NCI-H2171 treated with DMSO at 0.1 percent for 48 hours (cell line): ENCODE measurements at regions not wholly inside any gene's neighbourhood (a gene's known extent, or its start where the extent isn't known, plus 50 kb on each side); places are given as distances from the start of the nearest gene placed in this dataset.
"Not testable (repeated sequence)": the region's sequence is repeated elsewhere in the genome, so short reads cannot be mapped to it uniquely, and the experiment has no call there.

Experiments
- DNase-seq: peaks from one replicate; lab custom pipeline; 2025; lab: John Stamatoyannopoulos, UW

DNA sequence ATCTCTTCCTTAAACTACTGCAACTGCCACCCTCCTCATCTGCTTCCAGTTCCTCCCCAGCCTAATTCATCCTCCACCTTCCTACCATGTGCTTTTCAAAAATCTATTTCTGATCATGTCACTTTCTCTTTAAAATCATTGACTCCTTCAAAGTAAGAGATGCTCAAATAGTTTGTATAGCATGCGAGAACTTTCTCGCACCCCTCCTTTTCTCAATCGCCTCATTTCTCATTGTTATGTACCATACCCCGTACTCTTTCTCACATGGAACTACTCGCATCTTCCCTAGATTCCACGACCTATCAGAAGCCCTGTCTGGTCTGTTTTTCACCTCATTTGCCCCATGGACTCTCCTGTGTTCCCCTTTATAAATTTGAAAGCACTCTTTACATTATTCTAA lies 238.2 kb downstream of the NRIP1 start:
- DNase-seq: no peak

DNA sequence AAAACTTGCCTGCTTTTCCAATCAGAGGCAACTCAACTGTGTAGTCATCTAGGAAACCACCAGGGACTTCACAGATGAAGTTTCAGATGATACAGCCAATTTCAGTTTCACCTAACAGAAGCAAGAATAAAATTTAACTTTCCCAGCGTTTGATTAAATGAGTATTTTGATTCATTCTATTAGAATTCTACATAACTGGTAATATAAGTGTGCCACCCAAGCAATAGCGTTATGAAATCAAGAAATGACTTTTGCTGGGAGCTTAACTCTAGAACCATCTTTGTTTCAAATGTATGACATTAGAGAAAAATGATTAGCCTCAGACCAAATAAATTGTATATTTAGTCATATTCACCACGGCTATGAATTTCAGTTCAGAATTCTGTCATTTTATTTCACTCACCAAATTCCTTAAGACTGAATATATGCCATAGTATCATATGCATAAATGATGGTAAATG lies 239.3 kb downstream of the NRIP1 start:
- DNase-seq: no peak

- DNase-seq: no peak
Measured at GRCh38 chr21:14824126-14824525, 240.7 kb downstream of the NRIP1 start.

GRCh38 chr21:14817311-14817710 lies 247.5 kb downstream of the NRIP1 start:
- DNase-seq: no peak

- no peak for DNase-seq
Measured at GRCh38 chr21:14814991-14815390, 249.8 kb downstream of the NRIP1 start.

GRCh38 chr21:14814282-14814681 lies 250.5 kb downstream of the NRIP1 start:
- DNase-seq: no peak

- not testable (repeated sequence) for DNase-seq
Measured at GRCh38 chr21:14804170-14804569, 258.1 kb upstream of the SAMSN1 start.

DNA sequence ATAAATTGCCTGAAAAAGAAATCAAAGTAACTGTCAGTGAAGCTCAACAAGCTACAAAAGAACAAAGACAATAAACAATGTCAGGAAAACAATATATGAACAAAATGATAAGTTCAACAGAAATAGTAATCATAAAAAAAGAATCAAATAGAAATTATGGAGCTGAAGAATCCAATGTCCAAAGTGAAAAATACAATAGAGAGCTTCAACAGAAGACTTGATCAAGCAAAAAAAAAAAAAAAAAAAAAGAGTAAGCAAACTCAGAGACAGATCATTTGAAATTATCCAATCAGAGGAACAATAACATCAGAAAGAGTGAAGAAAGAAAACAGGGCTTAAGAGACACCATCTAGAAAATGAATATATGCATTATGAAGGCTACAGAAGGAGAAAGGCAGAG lies 251.4 kb upstream of the SAMSN1 start:
- DNase-seq: no peak

- no peak for DNase-seq
Measured at GRCh38 chr21:14787312-14787711, 241.2 kb upstream of the SAMSN1 start.

DNA sequence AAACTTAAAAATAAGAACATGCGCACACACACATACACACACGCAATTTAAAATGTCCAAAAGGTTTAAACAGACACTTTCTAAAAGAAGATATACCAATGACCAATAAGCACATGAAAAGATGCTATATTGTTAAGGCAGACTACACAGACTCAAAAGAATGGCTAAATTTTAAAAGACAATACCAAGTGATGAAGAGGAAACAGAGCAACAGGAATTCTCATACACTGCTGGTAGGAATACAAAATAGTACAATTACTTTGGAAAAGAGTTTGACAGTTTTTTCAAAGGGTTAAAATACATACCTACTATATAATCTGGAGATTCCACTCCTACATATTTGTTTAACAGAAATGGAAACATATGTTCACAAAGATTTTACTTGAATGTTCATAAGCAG lies 239.6 kb upstream of the SAMSN1 start:
- no peak for DNase-seq

DNA sequence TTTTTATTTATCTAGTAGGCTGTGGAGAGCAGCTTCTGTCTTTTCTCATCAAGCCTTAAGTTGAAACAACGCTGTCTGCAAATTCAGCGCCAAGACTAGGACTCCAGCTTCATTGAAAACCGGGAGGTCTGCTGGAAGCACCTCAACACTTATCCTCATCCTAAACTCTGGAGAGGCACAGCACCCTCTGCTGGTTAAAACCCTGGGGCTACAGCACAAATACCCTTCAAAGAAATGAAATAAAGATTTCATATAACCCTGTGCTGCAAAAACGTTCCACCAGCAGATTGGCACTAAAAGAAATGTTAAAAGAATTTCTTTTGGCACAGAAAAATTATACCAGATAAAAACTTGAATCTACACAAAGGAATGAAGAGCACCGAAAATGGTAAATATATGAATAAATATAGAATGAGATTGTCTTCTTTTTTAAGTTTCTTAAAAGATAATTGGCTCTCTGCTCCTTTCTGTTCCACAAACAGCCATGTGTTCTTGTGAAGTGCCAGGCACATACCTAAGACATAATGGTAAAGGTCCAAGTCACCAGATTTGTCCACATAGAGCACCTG lies 227.7 kb upstream of the SAMSN1 start:
- DNase-seq: no peak

DNA sequence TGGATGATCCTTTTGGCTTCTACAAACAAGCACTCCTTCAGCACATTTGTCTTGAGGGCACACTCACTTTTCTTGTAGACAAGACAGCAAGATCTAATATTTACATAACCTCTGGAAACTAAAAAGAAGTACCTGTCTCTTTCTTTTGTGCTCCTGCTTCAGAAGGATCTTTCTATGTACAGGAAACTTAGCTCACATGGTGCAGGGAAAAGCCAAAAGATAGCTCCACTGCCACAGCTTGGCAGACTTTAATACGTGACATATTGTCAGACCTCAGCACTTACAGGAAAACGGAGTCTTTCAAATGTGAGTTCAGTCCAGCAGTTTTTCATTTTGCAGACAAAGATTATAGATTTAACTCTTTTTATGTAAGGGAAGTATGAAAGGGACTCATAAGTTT lies 225.5 kb upstream of the SAMSN1 start:
- no peak for DNase-seq

DNA sequence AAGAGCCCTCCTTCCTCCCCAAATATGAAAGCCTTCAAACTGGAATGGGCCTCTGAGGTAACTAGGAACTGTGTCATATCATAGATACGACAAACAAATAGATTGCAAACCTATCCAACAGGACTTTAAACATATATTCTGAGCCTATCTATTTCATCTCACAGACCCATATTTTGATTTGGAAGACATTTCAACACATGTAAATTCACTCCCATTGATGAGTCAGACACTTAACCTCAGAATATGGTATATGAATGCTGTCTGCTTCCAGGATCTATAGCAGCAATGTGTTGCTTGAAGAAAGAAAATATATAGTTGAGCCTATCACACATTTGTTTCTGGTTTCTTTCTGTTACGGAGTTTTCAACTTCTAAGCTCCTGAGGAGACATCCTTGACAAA lies 221.9 kb upstream of the SAMSN1 start:
- no peak for DNase-seq

DNA sequence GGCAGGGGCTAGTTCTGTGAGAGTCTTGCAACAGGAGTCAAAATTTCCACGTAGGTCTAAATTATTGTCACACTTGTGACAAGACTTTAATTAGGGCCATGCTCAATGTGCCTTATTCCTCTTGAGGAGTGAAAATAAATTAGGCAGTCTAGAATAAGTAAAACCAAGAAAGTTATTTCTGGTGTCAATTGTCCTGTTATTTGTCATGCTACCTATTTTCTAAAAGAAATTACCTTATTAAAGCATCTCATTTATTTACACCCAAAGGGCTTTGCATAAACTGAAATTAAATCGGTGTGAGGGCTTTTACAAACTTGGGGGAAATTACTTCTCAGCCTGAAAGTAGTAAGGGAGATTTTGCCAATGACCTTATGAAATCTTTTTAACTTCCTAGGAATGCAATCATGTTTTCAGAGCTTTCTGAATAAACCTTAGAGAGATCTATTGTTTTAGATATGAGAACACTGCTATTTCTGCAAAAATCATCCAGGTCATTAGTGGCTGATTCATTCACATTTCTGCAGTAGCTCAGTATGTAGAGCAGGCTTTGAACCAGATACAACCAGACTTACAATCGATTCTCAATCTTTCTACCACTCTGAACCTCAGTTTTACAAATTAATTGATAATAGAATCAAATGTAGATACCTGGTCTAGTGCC lies 221.2 kb upstream of the SAMSN1 start:
- DNase-seq: no peak

DNA sequence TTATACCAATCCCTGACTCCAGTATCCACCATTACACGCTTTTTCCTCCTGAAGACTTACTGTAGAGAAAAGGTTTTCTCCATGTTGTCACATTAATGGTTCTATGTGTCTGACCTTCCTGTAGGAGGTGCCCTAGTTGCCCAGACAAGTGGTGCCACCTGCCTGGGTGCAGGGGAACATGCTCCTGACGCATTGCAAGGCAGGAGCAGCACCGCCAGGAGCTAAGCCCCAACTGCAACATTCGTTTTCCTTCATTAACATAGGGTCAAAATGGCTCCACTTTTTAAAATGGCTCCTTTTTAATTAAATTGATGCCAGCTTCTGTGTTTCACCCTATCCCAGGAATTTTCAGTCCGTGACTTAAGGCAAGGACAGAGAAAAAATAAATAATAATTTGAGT lies 220.1 kb upstream of the SAMSN1 start:
- DNase-seq: no peak

GRCh38 chr21:14763695-14764064 lies 217.6 kb upstream of the SAMSN1 start:
- no peak for DNase-seq

DNA sequence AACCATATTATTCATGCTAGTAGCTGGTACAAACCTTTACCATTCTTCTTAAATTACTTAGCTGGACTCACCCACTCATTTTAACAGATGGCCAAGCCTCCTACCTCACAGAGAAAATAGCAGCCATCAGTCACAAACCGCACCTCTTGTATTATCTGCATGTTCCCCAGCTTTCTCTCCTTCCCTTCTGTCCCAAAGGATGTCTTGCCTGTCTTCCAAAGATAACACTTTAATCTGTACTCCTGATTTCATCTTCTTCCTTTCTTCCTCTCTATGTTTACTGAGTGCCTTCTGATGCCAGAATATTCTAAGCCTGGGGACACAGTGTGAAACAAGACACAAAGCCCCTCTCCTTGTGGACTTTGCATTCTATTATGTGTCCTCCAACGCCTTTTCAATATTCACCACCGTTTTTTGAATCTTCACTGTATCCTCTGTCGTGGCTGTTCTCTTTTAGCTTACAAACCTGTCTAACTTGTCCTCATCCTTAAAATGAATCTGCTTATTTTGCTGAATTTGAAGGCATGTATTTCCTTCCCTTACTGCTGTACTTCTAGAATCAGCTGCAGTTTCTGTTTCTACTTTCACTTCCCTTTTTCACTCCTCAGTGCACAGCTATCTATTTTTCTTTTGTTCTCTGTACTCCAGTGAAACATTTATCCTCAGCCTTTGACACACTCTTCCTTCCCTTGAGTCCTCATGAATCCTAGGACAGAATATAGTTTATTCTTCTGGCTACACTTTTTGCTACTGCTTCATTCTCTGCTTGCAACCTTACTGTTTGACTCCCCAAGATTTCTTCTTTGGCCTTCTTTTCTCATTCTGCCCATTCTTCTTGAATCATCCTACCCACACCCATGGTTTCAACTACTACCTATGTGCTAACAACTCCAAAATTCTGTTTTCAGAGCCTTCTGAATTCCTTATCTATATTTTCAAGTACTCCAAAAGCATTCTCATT lies 216.9 kb upstream of the SAMSN1 start:
- DNase-seq: no peak

- DNase-seq: no peak
Measured at GRCh38 chr21:14762327-14762726, 216.2 kb upstream of the SAMSN1 start.

DNA sequence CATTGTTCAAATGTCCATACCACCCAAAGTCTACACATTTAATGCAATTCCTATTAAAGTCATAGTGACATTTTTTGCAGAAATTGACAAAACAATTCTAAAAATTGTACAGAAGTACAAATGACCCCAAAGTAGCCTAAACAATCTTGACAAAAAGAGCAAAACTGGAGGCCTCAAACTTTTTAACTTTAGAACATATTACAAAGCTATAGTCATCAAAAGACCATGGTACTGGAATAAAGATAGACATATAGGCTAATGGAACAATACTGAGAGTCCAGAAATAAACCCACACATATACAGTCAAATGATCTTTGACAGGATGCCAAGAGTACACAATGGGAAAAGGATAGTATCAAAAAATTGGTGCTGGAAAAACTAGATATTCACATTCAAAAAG lies 213.2 kb upstream of the SAMSN1 start:
- DNase-seq: no peak

DNA sequence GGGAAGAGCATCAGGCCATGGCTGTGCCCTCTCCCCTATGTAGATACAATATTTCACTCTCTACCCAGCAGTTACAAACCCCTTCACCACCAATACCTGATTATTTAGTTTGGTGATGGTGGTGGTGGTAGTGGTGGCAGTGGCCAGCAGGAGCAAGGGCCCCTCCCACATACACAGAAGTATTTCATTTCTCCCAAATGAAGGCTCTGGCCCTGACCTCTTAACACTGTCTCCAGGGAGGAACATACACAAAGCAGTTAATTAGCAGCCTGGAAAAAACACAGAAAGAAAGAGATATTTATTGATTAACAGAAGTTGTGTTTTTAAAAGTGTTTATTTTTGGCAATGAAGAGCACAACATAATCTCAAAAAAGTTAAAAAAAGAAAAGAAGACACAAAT lies 212.7 kb upstream of the SAMSN1 start:
- DNase-seq: no peak

- DNase-seq: no peak
Measured at GRCh38 chr21:14757533-14758327, 211.6 kb upstream of the SAMSN1 start.

- no peak for DNase-seq
Measured at GRCh38 chr21:14755086-14755485, 209.0 kb upstream of the SAMSN1 start.
